Stromal cell of bone marrow (primary cell): ENCODE measurements at regions not wholly inside any gene's neighbourhood (a gene's known extent, or its start where the extent isn't known, plus 50 kb on each side); places are given as distances from the start of the nearest gene placed in this dataset.

Source experiments
- DNase-seq: peaks from one replicate; pipeline ENCODE4 v3.0.0-alpha.2; 2012; ENCODE audit warnings: low read depth

DNA sequence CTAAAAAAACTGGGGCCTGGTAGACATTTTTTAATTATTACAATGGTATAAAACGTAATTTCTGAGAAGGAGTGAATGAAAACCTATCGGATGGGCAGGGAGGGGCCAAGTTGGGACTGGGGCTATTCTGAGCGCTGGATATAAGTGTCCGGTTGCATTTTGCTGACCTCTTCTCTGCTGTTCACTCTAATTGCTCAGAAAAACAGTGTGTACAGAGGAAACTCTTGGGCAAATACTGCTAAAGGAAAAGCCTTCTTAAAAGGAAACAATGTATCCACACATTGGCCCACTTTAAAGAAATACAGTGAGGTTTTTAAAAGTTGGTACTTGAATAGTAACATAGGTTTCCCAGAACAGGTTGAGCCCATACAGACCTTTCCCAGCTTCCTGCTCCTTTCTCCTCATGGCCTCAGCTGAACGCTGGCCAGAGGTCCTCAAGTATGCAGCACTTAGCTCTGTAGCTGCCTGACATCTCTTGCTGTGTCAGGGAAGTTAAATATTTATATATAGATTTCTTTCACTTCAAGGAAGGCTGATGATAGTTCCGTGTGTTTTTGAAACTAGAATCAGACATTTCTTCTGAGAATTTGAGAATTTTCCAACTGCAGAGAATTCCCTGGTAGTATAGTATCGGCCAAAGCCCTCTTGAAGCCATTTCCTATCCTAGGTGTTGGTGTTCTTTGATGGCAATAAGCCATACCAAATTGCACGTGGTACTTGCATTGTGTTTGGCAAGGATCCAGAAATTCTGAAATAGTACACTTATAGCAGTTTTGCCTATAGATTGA is 97.1 kb upstream of the SLC4A4 start:
- DNase-seq = no peak

DNA sequence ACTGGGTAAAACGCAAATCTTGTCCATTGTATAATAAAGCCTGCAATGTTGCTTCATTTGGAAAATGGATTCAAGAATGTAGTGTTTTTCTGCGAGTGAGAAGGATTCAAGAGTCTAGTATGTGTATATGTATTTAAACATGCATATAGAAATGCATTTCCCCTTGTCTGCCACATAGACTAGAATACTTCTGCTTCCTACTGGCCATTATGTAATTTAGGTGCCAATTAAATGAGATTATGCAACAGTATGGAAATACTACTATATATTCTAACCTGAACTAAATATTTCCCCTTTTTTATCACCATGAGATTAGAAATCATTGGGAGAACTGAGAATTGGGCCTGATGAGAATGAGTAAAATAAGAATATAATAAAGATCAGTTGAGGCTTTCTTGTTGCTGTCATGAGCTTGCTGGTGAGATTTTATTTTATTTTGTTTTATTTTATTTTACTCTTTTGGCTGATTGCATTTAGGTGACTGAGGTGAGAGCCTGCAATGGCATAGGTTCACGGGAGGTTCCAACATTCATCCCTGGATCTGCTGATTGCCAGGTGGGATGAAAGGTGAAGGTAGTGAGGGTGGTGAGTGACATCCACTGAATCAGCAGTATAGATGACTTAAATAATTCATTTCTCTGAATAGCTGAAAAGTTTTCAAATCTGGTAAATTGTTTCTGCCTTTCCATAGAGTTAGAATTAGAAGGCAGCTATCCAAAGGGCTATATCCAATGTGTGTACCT is 95.6 kb upstream of the SLC4A4 start:
- DNase-seq = no peak

DNA sequence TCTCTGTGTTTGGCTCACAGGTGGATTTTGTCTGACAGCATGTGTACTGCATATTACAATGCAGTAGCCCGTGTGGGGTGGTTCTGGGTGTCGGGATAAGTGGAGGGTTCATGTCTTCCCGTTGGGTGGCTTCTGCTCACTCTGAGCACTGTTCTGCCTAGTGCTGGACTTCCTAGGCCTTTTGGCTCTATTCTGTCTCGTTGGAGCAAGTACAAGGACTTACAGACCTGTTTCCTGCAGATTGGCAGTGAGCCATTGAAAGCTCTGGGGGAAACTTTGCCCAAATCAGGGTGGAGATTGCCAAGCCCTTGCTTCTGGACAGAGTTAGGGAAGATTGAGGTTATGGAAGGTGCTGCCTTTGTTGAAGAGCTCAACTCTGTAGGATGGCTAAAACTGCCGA is 91.1 kb upstream of the SLC4A4 start:
- DNase-seq = no peak

DNA sequence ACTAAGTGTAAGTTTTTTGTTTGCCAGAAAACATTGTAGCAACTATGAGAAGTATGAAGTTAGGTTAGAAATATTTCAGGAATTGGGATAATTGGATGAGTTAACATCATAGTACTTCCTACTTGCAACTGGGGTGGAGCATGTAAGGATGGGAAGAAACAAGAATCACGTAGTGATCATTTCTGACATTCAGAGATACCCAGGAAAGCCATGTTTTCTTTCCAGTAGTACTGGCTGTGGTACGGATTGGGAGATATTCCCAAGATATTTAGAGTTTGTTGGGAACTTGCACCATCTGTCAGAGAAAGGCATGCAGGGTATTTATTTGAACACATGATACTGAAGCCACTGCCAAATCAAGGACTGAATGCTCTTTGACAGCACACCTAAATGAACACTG is 87.6 kb upstream of the SLC4A4 start:
- no peak for DNase-seq

DNA sequence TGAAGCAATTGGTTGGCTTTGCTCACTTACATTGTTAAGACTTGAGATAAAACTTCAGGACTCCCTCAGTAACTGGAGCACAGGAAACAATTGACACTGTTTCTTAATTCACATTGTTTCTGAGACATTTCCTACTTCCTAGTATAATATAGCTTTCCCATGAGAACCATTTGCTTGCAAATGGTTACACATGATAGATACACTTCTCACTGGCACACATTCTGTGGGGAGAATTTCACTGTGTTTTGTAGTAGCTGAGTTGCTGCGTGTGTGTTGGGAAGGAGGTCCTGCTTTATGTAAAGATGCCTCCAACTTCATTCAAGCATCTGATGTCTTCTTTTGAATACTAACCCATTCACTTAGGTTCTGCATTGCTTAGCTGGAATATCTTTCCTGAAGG is 85.3 kb upstream of the SLC4A4 start:
- no peak for DNase-seq

DNA sequence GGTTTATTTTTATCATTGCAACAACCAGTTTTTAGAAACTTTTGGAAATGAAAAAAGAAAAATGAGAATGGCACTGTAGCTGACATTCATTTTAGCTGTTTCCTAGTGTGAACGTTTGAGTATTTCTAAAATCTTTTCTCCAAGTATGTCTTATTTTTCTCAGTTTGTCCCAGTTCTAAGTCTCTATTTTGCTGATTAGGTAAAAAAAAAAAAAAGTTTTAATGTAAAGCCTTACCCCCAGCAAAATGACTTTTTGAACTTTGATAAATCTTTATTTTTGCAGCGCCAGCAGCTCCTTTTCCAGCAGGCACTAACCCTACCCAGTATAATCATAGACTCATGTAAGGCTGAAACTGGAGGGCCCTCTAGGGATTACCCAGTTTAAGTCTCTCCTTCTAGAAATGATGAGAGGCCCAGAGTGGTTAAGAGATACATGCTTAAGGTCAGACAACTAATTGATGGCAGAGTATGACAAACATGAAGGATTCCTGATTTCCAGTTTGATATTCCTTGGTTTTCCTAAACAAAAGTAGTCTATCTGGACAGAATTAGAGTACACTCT is 84.3 kb upstream of the SLC4A4 start:
- DNase-seq = no peak

DNA sequence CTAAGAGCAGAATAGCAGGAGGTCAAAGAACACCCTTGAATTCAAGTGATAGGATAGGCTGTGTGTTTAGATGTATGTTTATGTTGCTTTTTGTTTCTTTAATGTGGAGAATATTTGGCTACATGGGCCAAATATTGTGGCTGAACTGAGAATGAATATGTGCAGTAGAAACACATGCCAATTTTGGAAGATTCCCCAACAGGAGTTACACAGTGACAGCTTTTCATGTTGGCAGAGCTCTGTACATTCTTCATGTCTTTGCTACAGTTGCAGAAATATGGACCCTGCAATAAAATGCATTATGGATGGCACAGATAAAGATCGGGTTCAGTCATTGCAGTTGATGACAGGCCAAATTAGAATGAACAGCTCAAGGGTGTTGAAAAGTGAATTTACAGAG is 82.8 kb upstream of the SLC4A4 start:
- no peak for DNase-seq

DNA sequence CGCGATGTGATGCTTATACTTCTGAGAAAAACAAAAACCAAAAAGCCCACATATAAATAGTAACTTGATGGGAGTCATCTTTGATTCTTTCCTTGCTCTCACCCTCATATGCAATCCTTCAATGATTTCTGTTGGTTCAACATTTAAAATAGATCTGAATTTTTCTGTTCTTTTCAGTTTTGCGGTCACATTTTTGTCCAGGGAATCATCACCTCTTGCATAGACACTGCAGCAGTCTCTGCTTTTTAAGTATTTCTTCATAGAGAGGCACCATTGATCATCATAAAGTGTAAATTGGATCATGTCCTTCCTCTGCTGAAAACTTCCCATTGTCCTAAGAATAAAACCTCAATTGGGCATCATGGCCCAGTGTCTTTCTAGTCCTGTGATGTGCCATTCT is 81.1 kb upstream of the SLC4A4 start:
- no peak for DNase-seq

DNA sequence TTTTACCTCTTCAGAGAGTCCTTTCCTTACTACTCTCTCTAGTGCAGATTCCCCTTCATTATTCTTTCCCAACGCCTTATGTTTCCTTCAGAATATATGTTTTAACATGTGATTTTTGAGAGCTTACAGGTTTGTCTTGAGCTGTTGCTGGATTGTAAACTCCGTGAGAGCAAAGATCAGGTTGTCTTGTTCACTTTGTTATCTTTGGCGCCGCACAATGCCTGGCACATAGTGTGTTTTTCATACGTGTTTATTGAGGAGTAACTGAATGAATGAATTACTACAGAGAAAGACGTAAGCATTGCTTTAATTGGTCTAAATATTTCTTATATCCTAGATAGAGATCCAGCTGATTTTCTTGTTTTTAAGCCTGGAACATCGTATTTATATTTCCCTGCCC is 80.5 kb upstream of the SLC4A4 start:
- no peak for DNase-seq

DNA sequence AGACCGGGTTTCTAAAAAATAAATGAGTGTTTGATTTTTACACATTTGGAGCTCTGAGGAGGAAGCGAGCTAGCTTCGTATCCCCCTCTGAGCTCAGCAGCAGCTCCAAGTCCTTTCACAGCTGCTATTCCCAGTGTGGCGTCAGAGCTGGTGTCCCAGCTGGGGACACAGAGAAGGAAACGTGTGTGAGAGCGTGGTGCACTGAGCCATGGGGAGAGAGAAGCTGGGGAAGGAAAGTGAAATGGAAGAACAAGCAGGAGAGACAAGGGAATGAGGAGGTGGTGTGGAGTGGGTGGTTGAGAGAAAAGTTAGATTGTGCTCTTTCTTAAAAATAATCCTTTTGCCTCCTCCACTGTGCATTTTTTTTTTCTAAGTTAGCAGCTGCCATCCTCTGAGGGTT is 79.5 kb upstream of the SLC4A4 start:
- DNase-seq = no peak

DNA sequence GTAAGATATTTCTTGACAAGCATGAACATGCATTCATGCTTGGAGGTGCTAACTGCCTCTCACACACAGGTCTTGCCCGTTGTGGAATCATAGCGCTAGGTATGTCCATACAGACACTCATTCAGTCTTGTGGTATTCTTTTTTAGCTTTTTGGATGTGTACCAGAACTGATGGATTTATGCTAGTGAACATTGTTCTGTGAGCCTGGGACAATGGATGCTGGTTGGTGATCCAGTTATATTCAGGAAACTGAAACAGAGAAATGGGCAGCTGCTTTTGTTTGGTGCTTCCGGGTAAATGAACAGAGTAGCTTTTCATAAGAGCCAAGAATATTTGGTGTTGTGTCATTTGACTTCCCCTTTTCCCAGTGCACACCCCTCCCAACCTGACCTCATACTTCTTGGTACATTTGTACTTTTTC is 78.9 kb upstream of the SLC4A4 start:
- no peak for DNase-seq

DNA sequence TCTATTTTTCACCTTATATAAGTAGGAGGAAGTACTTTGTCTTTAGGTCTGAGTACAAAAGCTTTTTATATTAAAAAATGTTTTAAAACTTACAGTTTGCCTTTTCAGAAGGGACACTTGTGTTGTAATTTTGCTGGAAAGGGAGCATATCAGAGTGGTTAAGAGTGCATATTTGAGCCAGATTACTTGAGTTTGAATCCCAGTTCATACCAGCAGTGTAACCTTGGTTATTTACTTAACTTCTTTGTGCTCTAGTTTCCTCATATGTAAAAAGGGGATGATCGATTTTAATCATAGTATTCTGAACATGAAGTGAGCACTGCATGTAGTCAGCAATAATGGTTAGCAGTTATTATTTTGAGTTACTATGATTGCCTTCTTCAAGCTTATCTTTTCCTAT is 78.3 kb upstream of the SLC4A4 start:
- DNase-seq = no peak

DNA sequence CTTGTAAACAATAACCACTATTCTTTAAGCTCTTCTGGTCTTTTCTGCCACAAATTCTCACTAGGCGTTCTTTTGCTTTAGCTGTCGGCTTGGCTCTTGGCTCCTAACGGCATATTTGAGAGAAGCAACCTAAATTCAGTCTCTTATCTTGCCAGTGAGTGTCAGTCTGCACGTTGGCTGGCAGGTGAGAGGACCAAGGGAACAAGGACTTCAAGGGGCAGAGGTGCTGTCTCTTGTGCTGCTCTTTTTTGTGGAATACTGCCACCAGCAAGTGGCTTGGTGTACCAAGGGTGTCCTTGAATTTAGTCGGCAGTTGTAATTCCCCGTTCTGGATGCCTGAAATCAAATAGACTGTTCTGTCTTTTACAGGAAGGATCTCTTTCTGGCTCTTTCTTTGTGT is 77.8 kb upstream of the SLC4A4 start:
- no peak for DNase-seq

DNA sequence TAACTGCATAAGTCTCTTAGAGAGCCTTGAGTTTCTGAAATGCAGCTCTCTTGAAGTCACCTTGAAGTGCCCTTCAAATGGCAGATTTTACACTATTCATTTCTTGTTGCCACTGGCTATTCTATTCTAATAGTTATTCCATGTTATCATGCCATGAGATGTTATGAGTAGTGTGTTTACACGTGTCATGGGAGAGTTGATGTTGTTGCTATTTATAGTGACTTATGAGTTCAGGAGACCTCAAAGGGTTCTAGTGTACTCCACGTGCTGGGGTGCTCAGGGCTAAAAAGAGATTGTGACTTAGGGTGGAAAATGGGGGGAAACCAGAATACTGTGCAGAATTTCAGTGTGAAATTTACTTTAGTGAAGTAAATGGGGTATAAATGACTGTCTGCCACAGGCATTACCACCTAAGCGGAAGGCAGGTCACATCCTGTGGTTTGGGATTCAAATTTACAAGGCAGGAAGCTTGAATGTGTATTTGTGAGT is 77.1 kb upstream of the SLC4A4 start:
- DNase-seq = no peak

DNA sequence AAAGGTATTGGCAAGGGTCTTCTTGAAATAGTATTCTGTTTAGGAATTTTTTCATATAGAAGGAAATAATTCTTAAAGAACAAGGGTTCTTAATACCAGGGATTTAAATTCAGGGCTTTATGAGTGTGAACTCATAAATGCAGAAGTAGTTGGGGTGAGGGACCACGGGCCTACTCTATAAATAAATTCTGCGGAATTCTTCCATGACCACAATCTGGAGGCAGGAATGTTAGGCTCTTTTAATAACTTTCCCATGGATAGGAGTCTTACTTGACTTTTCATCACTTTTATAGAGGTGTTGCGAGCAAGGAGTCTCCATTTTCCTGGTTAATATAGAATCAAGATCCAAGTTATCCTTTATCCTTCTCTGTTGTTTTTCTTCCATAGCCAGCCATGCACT is 76.7 kb upstream of the SLC4A4 start:
- no peak for DNase-seq

DNA sequence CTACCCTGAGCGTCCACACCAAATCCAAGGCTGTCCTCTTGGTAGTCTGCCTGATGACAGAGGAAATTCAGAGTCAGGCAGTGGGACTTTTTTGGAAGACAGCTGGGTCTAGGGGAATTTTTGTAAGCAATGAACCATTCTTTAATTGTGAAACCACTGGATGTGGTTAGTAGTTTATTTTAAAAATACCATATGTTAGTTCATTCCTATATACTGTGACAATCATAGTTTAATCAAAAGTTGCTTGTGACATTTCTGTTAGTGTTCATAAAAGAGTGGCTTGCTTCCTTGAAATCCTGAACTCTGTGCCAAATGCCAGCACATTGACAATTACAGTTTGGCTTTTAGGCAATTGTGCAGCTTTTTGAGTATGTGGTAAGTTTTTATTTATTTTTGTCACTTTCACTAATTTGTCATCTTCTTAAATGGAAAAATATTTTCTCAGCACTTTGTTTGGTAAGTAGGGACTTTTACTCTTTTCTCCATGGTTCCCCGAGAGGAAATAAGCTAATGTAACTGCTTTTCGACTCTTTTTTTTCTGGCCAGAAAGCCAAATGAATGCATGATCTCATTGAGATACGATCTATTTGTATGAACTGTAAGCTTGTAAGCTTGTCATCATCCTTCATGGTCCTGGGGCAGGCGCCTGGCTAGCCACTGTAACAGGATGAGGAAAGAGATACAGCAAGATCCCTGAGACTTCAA is 72.6 kb upstream of the SLC4A4 start:
- DNase-seq = peak; percentile 62

DNA sequence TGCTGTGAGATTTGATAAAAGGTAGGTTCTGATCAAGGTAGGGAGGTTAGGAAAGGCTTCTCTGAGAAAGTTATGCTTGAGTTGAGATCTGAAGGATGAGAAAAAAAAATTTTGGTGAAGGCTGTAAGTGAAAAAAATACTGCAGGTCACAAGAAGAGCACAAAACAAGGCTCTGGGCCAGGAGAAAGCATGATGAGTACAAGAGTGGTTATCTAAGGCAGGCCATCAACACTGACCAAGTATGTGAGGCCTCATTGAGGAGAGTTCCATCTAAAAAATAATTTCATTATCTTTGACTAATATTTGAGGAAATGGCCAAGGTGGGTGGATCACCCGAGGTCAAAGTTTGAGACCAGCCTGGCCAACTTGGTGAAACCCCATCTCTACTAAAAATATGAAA is 71.6 kb upstream of the SLC4A4 start:
- DNase-seq = no peak

DNA sequence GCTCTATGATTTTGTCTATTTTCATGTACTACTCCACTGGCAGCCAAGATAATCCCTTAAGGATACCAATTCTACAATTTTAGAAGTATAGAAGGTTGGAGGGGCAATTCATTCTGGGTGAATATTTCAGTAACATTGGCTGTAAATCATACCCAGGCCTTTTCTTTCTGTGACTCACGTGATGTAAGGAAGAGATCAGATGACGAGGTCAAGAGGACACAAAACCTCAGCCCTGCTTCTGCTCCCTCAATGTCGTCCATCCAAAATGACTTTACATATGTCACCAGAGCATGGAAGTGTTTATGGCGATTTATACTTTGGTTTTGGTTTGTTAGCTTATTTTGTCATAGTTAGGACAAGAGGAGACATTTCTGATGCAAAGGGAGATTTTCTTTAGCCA is 70.7 kb upstream of the SLC4A4 start:
- no peak for DNase-seq

DNA sequence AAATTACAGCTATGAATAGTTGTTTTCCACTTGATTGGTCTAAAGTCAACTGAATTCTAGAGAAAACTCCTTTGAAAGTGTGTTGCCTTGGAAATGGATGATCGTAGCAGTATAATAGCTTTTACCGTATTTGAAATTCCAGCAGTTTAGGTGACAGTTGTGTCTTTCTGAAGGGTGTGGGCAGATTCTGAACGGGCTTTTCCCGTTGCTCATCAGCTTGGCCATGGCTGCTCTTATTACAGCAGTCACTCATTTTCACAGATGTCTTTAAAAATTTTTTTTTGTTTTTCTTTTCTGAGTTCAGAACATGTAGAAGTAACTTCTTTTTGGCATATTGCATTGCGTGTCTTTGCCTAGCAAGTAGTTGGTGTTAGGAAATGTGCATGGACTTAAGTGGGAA is 69.6 kb upstream of the SLC4A4 start:
- no peak for DNase-seq

DNA sequence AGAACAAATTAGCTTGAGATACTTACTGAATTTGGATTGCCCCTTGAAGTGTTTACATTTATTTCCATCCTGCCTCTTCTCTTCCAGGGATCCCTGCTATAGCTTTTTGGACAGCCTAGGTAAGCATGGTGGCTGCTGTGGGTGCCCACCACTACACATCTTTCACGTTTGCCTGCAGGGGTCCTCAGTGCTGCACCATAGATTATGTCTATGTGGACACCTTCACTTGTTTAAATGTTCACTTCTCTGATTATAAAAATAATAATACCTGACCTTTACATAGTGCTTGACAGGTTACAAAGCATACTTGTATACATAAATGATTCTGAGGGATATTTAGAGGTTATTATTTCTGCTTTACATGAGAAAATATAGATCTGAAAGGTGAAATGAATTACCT is 67.9 kb upstream of the SLC4A4 start:
- DNase-seq = no peak

DNA sequence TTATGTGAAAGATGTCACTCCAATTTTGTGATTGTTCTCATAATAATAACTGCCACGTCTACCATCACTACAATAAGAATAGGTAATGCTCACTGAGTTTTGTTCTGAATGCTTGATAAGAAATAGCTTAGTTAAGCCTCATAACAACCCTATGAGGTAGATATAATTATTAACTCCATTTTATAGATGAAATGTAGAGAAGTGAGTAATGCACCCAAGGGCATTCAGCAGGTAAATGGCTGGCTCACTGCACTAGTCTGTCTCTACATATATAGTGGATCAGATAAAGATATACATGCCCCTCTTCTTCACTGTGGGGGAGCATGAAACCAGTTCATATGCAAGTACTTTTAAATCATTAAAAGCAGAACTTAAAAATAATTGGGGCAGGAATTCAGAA is 65.8 kb upstream of the SLC4A4 start:
- no peak for DNase-seq

DNA sequence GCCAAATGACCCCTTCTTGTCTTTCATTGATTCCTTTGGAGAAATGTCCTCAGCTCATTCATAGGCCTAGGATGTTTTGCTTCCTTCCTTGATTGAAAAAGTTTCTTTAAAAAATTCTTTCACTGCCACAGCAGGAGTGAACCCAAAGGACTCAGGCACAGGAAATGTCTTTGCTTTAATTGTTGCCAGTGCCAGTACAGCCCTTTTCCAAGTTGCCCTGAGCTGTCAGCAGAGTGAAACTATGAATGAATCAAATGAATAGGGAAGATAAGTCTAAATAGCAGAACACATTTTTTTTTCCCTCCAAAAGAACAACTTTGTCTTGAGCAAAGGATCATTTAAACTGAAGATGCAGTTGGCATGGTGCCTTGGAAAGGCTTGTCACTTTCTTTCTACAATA is 63.8 kb upstream of the SLC4A4 start:
- no peak for DNase-seq

DNA sequence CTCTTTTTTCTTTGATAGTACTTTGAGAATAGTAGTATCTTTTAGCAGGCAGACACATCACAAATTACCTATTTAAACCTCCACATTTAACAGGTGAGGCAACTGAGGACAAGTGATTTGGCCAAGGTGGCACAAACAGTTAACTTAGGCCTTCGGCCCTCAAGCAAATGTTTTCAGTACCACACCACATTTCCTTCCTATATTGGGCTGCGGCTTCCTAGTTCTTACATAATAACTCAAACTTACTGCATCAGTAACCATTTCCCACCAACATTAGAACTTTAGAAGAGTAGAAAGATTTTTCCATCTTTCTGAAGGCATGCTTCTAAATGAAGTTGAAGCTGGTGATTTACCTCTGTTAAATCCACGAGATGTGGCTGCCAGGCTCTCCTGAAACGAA is 63.2 kb upstream of the SLC4A4 start:
- DNase-seq = no peak
